GM12864 (cell line): ENCODE measurements at regions not wholly inside any gene's neighbourhood (a gene's known extent, or its start where the extent isn't known, plus 50 kb on each side); places are given as distances from the start of the nearest gene placed in this dataset.

ENCODE experiments used
- DNase-seq: peaks from one replicate; pipeline ENCODE4 v3.0.0-alpha.2; 2011; ENCODE audit warnings: low read depth
- H3K4me3 ChIP-seq: 2 replicates; pipeline ENCODE4 v1.5.1; 2011; ENCODE audit warnings: mild to moderate bottlenecking, low read depth, low read length, control low read depth
- CTCF ChIP-seq: IDR thresholded peaks from 2 replicates; pipeline ENCODE4 v1.5.1; 2011; ENCODE audit warnings: low read depth, mild to moderate bottlenecking, moderate library complexity, low read length, control low read depth, inconsistent platforms; ENCODE audit errors: missing control alignments

- TF ChIP-seq CTCF, result no peak
- H3K4me3 ChIP-seq, result no peak overlapping the region
- DNase-seq, result no peak
Observed at GRCh38 chr6:132011582-132011981, 60.4 kb upstream of the CCN2 start.

- H3K4me3 ChIP-seq, result no peak overlapping the region
- no peak for TF ChIP-seq CTCF
- no peak for DNase-seq
Observed at GRCh38 chr6:132009175-132009574, 58.0 kb upstream of the CCN2 start.

GRCh38 chr6:132007474-132008190 is 56.5 kb upstream of the CCN2 start:
- DNase-seq, result no peak
- TF ChIP-seq CTCF, result no peak
- no peak overlapping the region for H3K4me3 ChIP-seq

GRCh38 chr6:132005178-132005577 is 54.0 kb upstream of the CCN2 start:
- H3K4me3 ChIP-seq, result no peak overlapping the region
- no peak for DNase-seq
- TF ChIP-seq CTCF, result no peak

- no peak for TF ChIP-seq CTCF
- H3K4me3 ChIP-seq, result no peak overlapping the region
- DNase-seq, result no peak
Observed at GRCh38 chr6:132004668-132005067, 53.5 kb upstream of the CCN2 start.

- no peak for TF ChIP-seq CTCF
- no peak for DNase-seq
- H3K4me3 ChIP-seq, result no peak overlapping the region
Observed at GRCh38 chr6:132003516-132004178, 52.5 kb upstream of the CCN2 start.
